Heart left ventricle (tissue), 13 donors: ENCODE measurements at regions not wholly inside any gene's neighbourhood (a gene's known extent, or its start where the extent isn't known, plus 50 kb on each side); places are given as distances from the start of the nearest gene placed in this dataset.

Experiments used
- POLR2A ChIP-seq, 2 donors: fragments of 450-650 bp; IDR thresholded peaks; one replicate each; pipeline ENCODE4 v1.6.1; 2017; ENCODE audit warnings: antibody characterized with exemption in 2 of 2, mild to moderate bottlenecking in 2 of 2, moderate library complexity in 2 of 2
- TF ChIP-seq, protein P1 (sequence below), 12 donors: fragments of 200-600 bp; sonication (generic) in 4 of 12; IDR thresholded peaks; one replicate each; pipeline versions ENCODE4 v1.5.0 to v1.8.0; 2018 to 2022; ENCODE audit warnings: antibody characterized with exemption in 12 of 12, mild to moderate bottlenecking in 5 of 12
- donor health status: ischemic (EF 13 %, LVEDD 7.1; RV severe dilation, severe dysfunction).
- donor health status: DM: no; HTN: yes; CAD: no.
- donor health status: DM: no; HTN: no; CAD: no.
- donor health status: ischemic (EF 25% LVEDD 6.9; RV normal size, moderate dysfunction).
- donor health status: ischemic (EF 25% LVEDD 5.7; RV mildly dilated, moderate dysfunction).
- donor health status: ischemic (EF 35%, LVEDD 5.7; RV mildly dilated, moderate dysfunction).
- donor health status: nonischemic (EF 11% LVEDD 7.7; RV severe dilation, severe dysfunction).
- donor health status: DM: yes; HTN: yes; CAD: no.
- donor health status: PGD.
- donor health status: ischemic (EF 29% LVEDD 5.4; RV normal size, mild dysfunction).
- donor health status: nonischemic (EF 23%, LVEDD 6.1; RV moderate dilation, normal function).

- TF ChIP-seq, protein P1, sequence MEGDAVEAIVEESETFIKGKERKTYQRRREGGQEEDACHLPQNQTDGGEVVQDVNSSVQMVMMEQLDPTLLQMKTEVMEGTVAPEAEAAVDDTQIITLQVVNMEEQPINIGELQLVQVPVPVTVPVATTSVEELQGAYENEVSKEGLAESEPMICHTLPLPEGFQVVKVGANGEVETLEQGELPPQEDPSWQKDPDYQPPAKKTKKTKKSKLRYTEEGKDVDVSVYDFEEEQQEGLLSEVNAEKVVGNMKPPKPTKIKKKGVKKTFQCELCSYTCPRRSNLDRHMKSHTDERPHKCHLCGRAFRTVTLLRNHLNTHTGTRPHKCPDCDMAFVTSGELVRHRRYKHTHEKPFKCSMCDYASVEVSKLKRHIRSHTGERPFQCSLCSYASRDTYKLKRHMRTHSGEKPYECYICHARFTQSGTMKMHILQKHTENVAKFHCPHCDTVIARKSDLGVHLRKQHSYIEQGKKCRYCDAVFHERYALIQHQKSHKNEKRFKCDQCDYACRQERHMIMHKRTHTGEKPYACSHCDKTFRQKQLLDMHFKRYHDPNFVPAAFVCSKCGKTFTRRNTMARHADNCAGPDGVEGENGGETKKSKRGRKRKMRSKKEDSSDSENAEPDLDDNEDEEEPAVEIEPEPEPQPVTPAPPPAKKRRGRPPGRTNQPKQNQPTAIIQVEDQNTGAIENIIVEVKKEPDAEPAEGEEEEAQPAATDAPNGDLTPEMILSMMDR (IDR thresholded peaks at IDR 0.05) = no peak
- TF ChIP-seq POLR2A (IDR thresholded peaks at IDR 0.05) = no peak
Measured at GRCh38 chr18:71252351-71252865, 963.6 kb downstream of the SOCS6 start.
